ENCODE measurements at regions not wholly inside any gene's neighbourhood (a gene's known extent, or its start where the extent isn't known, plus 50 kb on each side); places are given as distances from the start of the nearest gene placed in this dataset.

DNA sequence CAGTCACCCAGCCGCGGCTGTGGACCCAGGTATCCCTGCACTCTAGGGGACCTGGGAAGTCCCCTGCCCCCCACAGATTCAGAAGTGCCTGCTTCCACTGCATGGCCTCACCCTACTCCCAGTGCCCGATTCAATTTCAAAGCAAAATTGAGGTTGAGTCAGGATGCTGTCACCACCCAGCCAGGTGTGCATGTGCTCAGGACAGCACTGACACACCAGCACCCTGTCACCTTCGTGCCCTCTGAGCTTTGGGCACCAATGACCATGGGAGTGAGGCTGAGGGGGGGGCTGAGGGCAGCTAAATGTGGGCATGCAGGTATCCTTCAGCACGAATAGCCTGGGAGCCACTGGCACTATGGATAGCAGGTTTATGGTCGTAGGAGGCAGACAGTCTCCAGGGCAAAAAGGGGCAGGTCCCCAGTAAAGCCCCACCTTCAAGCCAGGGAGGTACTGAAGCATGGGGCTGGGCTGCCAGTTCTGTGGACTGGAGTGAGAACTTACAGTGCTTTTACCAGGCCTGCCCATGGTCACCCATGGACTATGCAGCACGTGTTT, 1151.6 kb upstream of the CDH6 start:
- no peak for DNase-seq (ENCODE audit: low read depth)
- H3K4me3 ChIP-seq (replicated peaks; ENCODE audit: low read depth, low read length), result no peak overlapping the region
- TF ChIP-seq, protein P1, sequence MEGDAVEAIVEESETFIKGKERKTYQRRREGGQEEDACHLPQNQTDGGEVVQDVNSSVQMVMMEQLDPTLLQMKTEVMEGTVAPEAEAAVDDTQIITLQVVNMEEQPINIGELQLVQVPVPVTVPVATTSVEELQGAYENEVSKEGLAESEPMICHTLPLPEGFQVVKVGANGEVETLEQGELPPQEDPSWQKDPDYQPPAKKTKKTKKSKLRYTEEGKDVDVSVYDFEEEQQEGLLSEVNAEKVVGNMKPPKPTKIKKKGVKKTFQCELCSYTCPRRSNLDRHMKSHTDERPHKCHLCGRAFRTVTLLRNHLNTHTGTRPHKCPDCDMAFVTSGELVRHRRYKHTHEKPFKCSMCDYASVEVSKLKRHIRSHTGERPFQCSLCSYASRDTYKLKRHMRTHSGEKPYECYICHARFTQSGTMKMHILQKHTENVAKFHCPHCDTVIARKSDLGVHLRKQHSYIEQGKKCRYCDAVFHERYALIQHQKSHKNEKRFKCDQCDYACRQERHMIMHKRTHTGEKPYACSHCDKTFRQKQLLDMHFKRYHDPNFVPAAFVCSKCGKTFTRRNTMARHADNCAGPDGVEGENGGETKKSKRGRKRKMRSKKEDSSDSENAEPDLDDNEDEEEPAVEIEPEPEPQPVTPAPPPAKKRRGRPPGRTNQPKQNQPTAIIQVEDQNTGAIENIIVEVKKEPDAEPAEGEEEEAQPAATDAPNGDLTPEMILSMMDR (IDR thresholded peaks at IDR 0.05; ENCODE audit: low read length, missing control alignments), result no peak

DNA sequence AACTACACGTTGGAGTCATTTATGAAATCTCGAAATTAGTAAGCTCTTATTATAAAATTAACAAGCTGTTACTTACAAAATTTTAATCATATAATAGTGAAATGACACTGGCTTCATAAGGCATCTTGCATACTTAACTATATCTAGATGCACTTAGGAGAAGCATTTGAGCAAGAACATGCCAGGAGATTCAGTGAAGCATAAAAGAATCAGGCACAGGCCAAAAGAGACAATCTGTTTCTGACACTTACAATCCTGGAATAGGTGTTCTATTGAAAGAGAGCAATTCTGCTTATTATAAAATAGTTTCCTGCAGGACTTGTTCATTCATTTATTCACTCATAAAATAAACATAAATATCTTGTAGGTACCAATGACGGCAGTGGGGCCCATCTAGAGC, 1152.2 kb upstream of the CDH6 start:
- H3K4me3 ChIP-seq (replicated peaks; ENCODE audit: low read depth, low read length), result no peak overlapping the region
- TF ChIP-seq, protein P1 (IDR thresholded peaks at IDR 0.05; ENCODE audit: low read length, missing control alignments), result no peak
- no peak for DNase-seq (ENCODE audit: low read depth)

DNA sequence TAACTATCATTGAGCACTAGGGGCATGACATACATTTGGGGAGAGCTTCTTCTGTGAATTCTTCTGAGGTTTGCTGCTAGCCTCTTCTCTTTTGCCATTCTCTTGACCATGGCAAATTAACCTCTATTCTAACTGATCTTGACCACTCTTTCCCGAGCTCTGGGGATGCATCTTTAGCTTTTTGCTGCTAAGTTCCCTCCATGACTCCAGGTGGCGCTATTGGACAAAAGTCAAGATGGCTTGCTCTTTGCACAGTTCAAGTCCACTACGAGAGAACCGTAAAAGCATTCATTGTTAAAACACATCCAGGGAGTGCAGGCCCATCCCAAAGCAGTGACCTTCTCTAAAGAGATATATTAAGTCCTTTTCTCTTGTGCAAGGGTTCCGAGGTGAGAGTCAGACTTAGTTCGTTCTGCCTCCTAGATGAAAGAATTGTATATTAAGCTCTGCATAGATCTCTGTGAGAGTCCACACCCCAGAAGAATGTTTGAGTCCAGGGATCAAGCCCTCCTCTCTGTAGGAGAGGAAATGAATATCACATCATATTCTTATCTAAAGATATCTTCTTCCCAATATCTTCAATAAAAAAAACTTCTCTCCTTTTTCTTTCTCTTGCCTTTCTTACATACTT, 1152.9 kb upstream of the CDH6 start:
- TF ChIP-seq, protein P1 (IDR thresholded peaks at IDR 0.05; ENCODE audit: low read length, missing control alignments), result peak; percentile 79
- no peak overlapping the region for H3K4me3 ChIP-seq (replicated peaks; ENCODE audit: low read depth, low read length)
- peak; percentile 77 for DNase-seq (ENCODE audit: low read depth)

DNA sequence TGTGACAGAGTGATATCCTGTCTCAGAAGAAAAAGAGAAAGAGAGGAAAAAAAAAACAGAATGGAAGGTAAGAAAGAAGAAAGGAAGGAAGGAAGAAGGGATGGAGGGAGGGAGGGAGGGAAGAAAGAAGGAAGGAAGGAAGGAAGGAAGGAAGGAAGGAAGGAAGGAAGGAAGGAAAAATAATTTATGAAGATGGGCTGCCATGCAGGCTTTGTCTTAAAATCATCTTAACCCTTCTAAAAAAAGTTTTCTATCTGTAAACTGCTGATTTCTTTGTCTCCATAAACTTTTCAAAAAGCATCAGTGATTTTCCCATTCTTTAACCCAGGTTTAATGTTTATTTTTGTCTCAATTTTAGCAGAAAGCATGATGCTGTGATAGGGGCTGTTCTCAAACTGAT, 1154.1 kb upstream of the CDH6 start:
- TF ChIP-seq, protein P1 (IDR thresholded peaks at IDR 0.05; ENCODE audit: low read length, missing control alignments), result no peak
- DNase-seq (ENCODE audit: low read depth), result no peak

DNA sequence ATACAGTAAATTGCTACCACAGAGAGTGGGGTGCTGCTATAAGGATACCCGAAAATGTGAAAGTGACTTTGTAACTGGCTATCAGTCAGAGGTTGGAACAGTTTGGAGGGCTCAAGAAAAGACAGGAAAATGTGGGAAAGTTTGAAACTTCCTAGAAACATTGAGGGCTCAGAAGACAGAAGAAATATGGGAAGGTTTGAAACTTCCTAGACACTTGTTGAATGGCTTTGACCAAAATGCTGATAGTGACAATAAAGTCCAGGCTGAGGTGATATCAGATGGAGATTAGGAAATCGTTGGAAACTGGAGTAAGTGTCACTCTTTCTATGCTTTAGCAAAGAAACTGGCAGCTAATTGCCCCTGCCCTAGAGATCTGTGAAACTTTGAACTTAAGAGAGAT, 1158.6 kb upstream of the CDH6 start:
- DNase-seq (ENCODE audit: low read depth), result no peak
- TF ChIP-seq, protein P1 (IDR thresholded peaks at IDR 0.05; ENCODE audit: low read length, missing control alignments), result no peak
- H3K4me3 ChIP-seq (replicated peaks; ENCODE audit: low read depth, low read length), result no peak overlapping the region

More for the DNA sequence above, 1154.1 kb upstream of the CDH6 start:
- H3K4me3 ChIP-seq (replicated peaks; ENCODE audit: low read depth, low read length), result no peak overlapping the region

DNA sequence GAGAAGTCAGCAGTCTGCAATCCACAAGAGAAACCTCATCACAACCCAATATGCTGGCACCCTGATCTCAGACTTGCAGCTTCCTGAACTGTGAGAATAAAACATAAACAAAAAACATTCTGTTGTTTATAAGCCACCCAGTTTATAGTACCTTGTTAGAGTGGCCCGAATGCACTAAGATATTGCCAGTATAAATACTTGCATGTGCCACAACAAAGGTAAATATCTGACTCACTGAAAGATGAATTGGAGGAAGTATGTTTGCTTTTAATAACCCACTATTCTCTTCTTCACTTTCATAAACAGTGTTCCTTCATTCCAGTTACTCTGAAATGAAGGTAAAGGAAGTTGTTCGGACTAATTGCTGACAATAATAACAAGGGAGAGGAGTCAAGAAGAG, 1163.4 kb upstream of the CDH6 start:
- H3K4me3 ChIP-seq (replicated peaks; ENCODE audit: low read depth, low read length), result no peak overlapping the region
- TF ChIP-seq, protein P1 (IDR thresholded peaks at IDR 0.05; ENCODE audit: low read length, missing control alignments), result no peak
- no peak for DNase-seq (ENCODE audit: low read depth)

DNA sequence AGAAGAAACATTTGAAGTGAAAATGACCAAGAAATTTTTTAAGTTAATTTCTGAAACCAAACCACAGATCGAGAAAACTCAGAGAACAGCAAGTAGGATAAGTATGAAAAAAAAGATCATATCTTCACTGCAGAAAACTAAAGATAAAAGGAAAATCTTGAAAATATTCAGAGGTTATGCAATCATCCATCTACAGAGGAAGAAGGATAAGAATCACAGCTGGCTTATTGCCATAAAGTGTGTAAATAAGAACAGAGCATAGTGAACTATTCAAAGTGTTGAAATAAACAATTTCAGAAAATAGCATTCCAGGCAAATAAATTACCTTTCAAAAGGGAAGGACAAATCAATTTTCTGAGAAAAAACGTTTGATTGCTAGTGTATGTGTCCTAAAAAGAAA, 1191.7 kb upstream of the CDH6 start:
- no peak overlapping the region for H3K4me3 ChIP-seq (replicated peaks; ENCODE audit: low read depth, low read length)
- DNase-seq (ENCODE audit: low read depth), result no peak
- TF ChIP-seq, protein P1 (IDR thresholded peaks at IDR 0.05; ENCODE audit: low read length, missing control alignments), result no peak

Measured in fibroblast of pulmonary artery (primary cell).